RWPE2 (cell line): ENCODE measurements at regions not wholly inside any gene's neighbourhood (a gene's known extent, or its start where the extent isn't known, plus 50 kb on each side); places are given as distances from the start of the nearest gene placed in this dataset.

Source experiments
- ATAC-seq: fragments of 200-7000 bp; cut with Tn5 transposase; 3 replicates; pipeline ENCODE4 v1.9.1; 2021; ENCODE audit warnings: low read depth
- DNase-seq: peaks from one replicate; pipeline ENCODE4 v3.0.0-alpha.2; 2020; ENCODE audit warnings: low spot score
- H3K27ac ChIP-seq: fragments of 450-650 bp; 2 replicates; pipeline ENCODE4 v1.5.1; 2017; ENCODE audit warnings: mild to moderate bottlenecking; ENCODE audit not compliant: poor library complexity, severe bottlenecking
- H3K27me3 ChIP-seq: fragments of 250-450 bp; sonication (Bioruptor Pico); 2 replicates; pipeline ENCODE4 v1.5.1; 2021; ENCODE audit warnings: mild to moderate bottlenecking, moderate library complexity; ENCODE audit not compliant: insufficient read depth, poor library complexity, severe bottlenecking
- H3K36me3 ChIP-seq: fragments of 250-450 bp; sonication (Bioruptor Pico); 2 replicates; pipeline ENCODE4 v1.5.1; 2020; ENCODE audit warnings: low read depth, mild to moderate bottlenecking, moderate library complexity
- H3K4me1 ChIP-seq: fragments of 250-450 bp; sonication (Bioruptor Pico); 2 replicates; pipeline ENCODE4 v1.5.1; 2021; ENCODE audit warnings: mild to moderate bottlenecking, moderate library complexity; ENCODE audit not compliant: insufficient read depth, poor library complexity, severe bottlenecking
- H3K4me3 ChIP-seq: fragments of 250-450 bp; sonication (Bioruptor Pico); 2 replicates; pipeline ENCODE4 v1.5.1; 2021; ENCODE audit warnings: mild to moderate bottlenecking, moderate library complexity; ENCODE audit not compliant: severe bottlenecking
- H3K9me3 ChIP-seq: fragments of 250-450 bp; sonication (Bioruptor Pico); 2 replicates; pipeline ENCODE4 v1.5.1; 2021; ENCODE audit warnings: mild to moderate bottlenecking, moderate library complexity; ENCODE audit not compliant: severe bottlenecking
- TF ChIP-seq, protein P1 (sequence below): fragments of 450-650 bp; IDR thresholded peaks from one replicate; pipeline ENCODE4 v1.5.1; 2017; ENCODE audit warnings: mild to moderate bottlenecking, moderate library complexity; ENCODE audit not compliant: poor library complexity, severe bottlenecking

DNA sequence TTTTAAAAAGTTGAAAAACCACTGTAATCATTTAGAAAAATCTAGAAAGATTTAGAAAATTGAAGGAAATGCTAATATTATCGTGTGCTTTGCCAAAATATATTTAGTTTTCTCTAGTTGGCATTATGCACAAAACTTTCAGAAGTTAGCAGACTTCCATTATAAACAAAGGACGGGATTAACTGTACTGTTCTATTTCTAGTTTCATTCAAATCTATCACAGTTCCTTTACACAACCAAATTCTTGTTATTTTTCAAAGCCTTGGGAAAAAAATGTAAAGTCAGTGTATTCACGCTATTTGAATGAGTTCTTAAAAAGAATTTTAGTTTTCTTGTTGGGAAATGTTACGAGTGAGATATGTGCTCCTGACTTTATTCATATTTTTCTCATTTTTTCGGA lies 277.8 kb downstream of the LMO7 start:
- TF ChIP-seq, protein P1, sequence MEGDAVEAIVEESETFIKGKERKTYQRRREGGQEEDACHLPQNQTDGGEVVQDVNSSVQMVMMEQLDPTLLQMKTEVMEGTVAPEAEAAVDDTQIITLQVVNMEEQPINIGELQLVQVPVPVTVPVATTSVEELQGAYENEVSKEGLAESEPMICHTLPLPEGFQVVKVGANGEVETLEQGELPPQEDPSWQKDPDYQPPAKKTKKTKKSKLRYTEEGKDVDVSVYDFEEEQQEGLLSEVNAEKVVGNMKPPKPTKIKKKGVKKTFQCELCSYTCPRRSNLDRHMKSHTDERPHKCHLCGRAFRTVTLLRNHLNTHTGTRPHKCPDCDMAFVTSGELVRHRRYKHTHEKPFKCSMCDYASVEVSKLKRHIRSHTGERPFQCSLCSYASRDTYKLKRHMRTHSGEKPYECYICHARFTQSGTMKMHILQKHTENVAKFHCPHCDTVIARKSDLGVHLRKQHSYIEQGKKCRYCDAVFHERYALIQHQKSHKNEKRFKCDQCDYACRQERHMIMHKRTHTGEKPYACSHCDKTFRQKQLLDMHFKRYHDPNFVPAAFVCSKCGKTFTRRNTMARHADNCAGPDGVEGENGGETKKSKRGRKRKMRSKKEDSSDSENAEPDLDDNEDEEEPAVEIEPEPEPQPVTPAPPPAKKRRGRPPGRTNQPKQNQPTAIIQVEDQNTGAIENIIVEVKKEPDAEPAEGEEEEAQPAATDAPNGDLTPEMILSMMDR: no peak
- Histone ChIP-seq H3K27me3 (no peaks in the 10 kb centered on the region), H3K4me3 (no peak overlapping the region), H3K36me3 (no peaks in the 10 kb centered on the region), H3K27ac (no peak overlapping the region), H3K9me3 (no peaks in the 10 kb centered on the region), H3K4me1 (no peaks in the 10 kb centered on the region)
- DNase-seq: no peak
- no peak for ATAC-seq

DNA sequence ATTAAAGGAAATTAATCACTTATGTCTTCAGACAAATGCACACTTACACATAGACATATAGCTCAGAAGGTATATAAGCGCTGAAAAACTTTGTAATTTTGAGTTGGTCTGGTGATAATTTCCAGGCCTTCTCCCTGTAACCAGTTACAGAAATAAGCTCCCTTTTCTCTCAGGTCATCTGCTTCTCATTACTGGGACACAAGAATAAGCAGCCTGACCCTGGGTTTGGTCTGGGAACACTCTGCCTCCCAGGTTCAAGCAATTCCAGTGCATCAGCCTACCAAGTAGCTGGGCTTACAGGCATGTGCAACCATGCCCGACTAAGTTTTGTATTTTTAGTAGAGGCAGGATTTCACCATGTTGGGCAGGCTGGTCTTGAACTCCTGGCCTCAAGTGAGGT lies 274.5 kb downstream of the LMO7 start:
- no peaks in the 10 kb centered on the region for H3K4me1 ChIP-seq
- TF ChIP-seq, protein P1: no peak
- DNase-seq (no peak), ATAC-seq (no peak)
- no peaks in the 10 kb centered on the region for H3K9me3 ChIP-seq
- H3K27me3 ChIP-seq: no peaks in the 10 kb centered on the region
- H3K4me3 ChIP-seq: no peak overlapping the region
- no peaks in the 10 kb centered on the region for H3K36me3 ChIP-seq
- no peak overlapping the region for H3K27ac ChIP-seq
